HG02884 (cell line): ENCODE measurements at regions not wholly inside any gene's neighbourhood (a gene's known extent, or its start where the extent isn't known, plus 50 kb on each side); places are given as distances from the start of the nearest gene placed in this dataset.

Source experiments
- ATAC-seq: cut with Tn5 transposase; IDR thresholded peaks from one replicate; pipeline ENCODE4 v1.9.1; 2021; ENCODE audit warnings: mild to moderate bottlenecking, moderate library complexity; ENCODE audit not compliant: unreplicated experiment

GRCh38 chr18:61149786-61150185 lies 183.4 kb upstream of the CDH20 start:
- ATAC-seq = no peak

GRCh38 chr18:61153571-61153970 lies 179.7 kb upstream of the CDH20 start:
- ATAC-seq = no peak

GRCh38 chr18:61154866-61155265 lies 178.4 kb upstream of the CDH20 start:
- no peak for ATAC-seq

GRCh38 chr18:61155586-61155985 lies 177.6 kb upstream of the CDH20 start:
- ATAC-seq = no peak

- no peak for ATAC-seq
Observed at GRCh38 chr18:61157451-61157850, 175.8 kb upstream of the CDH20 start.

- ATAC-seq = no peak
Observed at GRCh38 chr18:61159246-61159645, 174.0 kb upstream of the CDH20 start.

GRCh38 chr18:61164321-61164720 lies 168.9 kb upstream of the CDH20 start:
- ATAC-seq = no peak

GRCh38 chr18:61167902-61168301 lies 165.3 kb upstream of the CDH20 start:
- no peak for ATAC-seq

- no peak for ATAC-seq
Observed at GRCh38 chr18:61169386-61169785, 163.8 kb upstream of the CDH20 start.

- ATAC-seq = no peak
Observed at GRCh38 chr18:61172624-61173023, 160.6 kb upstream of the CDH20 start.

- no peak for ATAC-seq
Observed at GRCh38 chr18:61173554-61173953, 159.7 kb upstream of the CDH20 start.

- no peak for ATAC-seq
Observed at GRCh38 chr18:61183798-61184197, 149.4 kb upstream of the CDH20 start.

GRCh38 chr18:61187971-61188370 lies 145.3 kb upstream of the CDH20 start:
- no peak for ATAC-seq

- ATAC-seq = no peak
Observed at GRCh38 chr18:61189376-61189775, 143.9 kb upstream of the CDH20 start.

- no peak for ATAC-seq
Observed at GRCh38 chr18:61194726-61195125, 138.5 kb upstream of the CDH20 start.

GRCh38 chr18:61196750-61197149 lies 136.5 kb upstream of the CDH20 start:
- no peak for ATAC-seq

- ATAC-seq = no peak
Observed at GRCh38 chr18:61198486-61198885, 134.7 kb upstream of the CDH20 start.

GRCh38 chr18:61199171-61199848 lies 133.9 kb upstream of the CDH20 start:
- no peak for ATAC-seq

GRCh38 chr18:61201511-61201910 lies 131.7 kb upstream of the CDH20 start:
- no peak for ATAC-seq

- ATAC-seq = no peak
Observed at GRCh38 chr18:61203151-61203550, 130.1 kb upstream of the CDH20 start.

GRCh38 chr18:61209801-61210200 lies 123.4 kb upstream of the CDH20 start:
- no peak for ATAC-seq

- ATAC-seq = no peak
Observed at GRCh38 chr18:61216051-61216450, 117.2 kb upstream of the CDH20 start.

GRCh38 chr18:61222206-61222605 lies 111.0 kb upstream of the CDH20 start:
- no peak for ATAC-seq
